HL-60 (cell line): ENCODE measurements at regions not wholly inside any gene's neighbourhood (a gene's known extent, or its start where the extent isn't known, plus 50 kb on each side); places are given as distances from the start of the nearest gene placed in this dataset.

Experiments
- CTCF ChIP-seq: IDR thresholded peaks from one replicate; pipeline ENCODE4 v1.5.1; 2011; ENCODE audit warnings: low read length, control low read depth, inconsistent platforms; ENCODE audit not compliant: insufficient read depth
- GABPA ChIP-seq: IDR thresholded peaks from 2 replicates; pipeline ENCODE4 v1.6.1; 2012; ENCODE audit warnings: low read depth
- POLR2AphosphoS5 ChIP-seq: IDR thresholded peaks from 2 replicates; pipeline ENCODE4 v1.6.1; 2012; ENCODE audit warnings: low read depth
- REST ChIP-seq: IDR thresholded peaks from 2 replicates; pipeline ENCODE4 v1.6.1; 2012; ENCODE audit warnings: low read depth; ENCODE audit not compliant: insufficient replicate concordance
- SPI1 ChIP-seq: IDR thresholded peaks from 2 replicates; pipeline ENCODE4 v1.6.1; 2012; ENCODE audit warnings: low read depth, mild to moderate bottlenecking, borderline replicate concordance

- no peak for TF ChIP-seq CTCF
- TF ChIP-seq POLR2AphosphoS5, result no peak
- no peak for TF ChIP-seq REST
- TF ChIP-seq GABPA, result no peak
- no peak for TF ChIP-seq SPI1
These were observed 202.9 kb upstream of the RAD23B start for GRCh38 chr9:107080130-107080529.
